ENCODE measurements at regions not wholly inside any gene's neighbourhood (a gene's known extent, or its start where the extent isn't known, plus 50 kb on each side); places are given as distances from the start of the nearest gene placed in this dataset.

DNA sequence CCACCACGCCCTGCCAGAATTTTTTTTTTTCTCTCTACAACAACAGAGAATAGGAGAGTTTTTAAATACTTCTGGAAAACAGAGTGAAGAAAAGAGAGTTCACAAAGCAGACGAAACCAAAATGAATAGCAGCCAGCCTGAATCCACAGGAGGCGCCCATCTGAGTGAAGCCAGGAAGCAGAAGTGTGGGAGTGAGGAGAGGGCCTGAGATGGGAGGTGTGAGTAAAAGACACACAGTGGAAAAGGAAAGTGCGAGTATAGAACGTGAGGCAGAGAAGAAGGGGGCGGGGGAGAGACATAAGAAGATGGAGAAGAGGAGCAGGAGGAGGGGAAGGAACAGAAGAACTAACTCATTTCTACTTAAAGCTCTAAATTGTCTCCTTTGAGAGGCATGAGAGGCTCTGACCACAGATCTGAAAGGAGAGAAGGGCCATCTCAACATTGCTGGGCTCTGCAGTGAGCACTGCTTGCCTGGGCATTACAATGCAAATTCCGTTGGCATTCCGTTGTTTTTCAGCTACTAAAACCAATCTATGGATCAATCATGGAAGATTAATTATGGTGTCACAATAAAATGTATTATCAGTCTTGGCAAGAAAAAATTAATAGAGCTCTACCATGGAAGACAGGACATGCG, 140.1 kb upstream of the CPSF6 start:
- no peak for DNase-seq

DNA sequence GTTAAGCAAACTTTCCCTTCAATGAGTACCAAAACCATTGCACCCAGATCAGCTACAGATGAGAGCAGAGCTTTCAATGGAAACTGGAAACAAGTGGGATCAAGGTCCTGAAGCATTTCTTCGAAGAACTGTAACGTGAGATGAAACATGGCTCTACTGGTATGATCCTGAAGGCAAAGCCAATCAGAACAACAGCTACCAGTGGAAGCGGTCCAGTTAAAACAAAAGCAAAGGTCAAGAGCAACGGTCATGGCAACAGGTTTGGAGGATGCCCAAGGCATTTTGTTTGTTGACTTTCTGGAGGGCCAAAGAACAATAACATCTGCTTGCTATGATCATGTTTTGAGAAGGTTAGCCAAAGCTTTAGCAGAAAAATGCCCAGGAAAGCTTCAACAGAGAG, 137.9 kb upstream of the CPSF6 start:
- DNase-seq: no peak

DNA sequence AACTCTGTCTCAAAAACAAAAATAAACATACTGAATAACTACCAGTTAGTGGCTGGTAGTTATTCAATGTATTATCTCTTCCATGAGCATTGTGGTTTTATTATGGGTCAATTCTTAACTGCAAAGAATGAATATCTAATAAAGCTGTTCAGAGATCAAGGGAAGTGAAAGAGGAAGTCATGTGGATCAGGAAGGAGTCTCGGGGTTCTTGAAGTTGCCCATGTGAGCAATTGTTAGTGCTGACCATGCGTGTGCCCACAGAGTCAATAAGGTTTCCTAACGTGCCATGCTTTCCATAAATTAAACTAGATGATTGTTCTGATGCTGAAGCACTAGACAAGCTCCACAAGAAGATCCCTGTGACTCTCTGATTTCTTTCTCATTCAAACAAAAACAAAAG, 136.5 kb upstream of the CPSF6 start:
- DNase-seq: no peak

DNA sequence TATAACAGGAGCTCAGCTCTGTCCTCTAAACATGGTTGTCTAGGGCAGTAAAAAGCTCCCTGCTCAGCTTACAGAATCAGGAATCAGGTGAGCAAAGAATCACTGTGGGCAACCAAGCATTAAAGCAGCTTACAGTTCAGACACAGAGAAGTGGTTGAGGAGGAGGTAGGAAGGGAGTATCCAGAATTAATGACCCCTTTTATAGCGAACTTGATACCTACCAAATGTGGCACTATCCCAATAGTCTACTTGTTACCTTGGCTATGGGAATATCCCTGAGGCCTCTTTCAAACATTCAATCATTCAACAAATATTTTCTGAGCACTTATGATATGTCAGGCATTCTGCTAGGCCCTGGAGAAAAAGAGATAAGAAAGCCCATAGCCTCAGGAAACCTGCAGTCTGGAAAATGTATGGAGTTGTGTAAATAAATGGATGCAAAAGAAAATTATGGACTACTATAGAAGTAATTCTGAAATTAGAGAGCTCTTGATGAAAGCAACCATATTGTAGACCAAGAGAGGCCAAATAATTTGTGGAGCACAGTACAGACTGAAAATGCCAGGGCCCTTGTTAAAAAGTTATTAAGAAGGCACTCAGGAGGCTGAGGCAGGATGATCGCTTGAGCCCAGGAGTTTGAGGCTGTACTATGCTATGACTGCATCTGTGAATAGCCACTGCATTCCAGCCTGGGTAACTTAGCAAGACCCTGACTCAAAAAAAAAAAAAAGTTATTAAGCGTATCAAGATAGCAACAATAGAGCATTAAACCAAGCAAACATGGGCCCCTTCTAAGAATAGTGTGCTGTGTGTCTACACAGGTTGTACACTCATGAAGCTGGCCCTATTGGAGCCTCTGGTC, 134.0 kb upstream of the CPSF6 start:
- no peak for DNase-seq

DNA sequence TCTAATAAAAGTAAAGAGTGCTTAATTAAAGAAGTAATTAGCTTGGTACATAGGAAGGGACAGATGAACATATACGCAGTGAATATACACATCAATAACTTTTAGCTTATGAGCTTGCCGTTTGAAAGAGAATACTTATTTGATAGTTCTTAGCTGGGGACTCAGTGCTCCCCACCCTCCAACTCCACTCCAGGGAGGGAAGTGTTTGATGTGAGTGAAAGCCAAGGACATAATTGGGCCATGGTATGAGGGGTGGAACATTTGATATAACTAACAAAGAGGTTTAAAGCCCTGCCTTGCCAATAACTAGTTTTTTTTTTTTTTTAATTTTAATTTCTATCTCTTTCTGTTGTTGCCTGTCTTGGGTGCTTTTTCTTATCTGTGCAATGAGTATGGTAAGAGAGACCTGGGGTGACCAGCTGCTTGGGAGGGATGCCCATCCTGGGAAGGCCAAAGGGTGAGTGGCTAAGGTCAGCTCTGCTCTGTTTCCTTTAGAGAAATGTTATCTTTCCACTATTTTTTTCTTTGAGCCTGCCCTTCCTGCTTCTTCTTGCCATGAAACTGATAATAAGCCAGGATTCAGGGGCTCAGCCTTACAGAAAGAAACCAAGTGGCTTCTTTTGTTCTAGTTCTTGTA, 132.8 kb upstream of the CPSF6 start:
- no peak for DNase-seq

DNA sequence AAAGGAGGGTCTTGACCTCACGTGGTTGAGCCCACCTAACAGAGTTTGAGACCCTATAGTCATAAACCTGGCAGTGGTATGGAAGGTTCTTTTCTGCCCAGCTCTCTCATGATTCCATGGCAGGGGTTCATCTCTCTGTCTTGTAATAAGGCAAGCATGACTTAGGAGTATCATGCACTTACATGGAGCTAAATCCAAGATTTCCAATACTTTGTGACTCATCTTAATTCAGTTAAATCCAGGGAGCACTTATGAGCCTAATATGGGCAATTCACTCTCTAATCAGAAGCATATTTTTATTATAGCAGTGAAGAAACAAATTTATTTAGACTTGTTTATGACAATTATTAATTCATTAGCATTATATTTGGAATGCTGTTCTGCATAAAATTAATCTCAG, 131.8 kb upstream of the CPSF6 start:
- no peak for DNase-seq

DNA sequence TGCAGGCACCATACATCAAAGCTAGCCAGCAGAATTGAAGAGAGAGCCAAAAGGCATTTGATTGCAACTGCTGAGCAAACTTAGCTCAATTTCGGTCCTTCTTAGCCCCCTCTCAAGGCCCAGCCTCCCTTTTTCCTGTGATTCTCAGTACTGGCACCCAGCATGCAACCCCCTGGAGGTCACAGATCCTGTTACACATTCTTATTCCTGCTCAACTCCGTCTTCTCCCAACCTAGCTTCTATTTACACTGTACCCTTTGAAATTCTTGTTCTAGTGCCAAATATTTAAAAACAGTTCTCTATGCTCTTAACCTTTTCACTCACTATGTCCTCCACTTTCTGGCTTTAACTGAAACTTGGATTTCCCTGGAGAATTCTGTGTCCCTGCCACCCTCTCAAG, 131.3 kb upstream of the CPSF6 start:
- no peak for DNase-seq

DNA sequence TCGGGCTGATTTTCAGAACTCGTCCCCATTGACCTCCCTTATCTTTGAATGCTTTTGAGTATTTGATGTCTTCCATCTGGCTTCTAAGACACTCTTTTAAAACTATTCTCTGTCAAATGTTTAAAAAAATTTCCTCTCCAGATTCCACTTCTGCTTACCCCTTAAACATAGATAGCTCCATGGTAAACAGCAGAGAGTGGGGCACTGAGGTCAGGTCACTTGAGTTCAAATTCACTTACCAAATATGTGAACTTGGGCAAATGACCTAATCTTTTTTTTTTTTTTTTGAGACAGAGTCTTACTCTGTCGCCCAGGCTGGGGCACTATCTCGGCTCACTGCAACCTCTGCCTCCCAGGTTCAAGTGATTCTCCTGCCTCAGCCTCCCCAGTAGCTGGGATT, 126.8 kb upstream of the CPSF6 start:
- DNase-seq: no peak

DNA sequence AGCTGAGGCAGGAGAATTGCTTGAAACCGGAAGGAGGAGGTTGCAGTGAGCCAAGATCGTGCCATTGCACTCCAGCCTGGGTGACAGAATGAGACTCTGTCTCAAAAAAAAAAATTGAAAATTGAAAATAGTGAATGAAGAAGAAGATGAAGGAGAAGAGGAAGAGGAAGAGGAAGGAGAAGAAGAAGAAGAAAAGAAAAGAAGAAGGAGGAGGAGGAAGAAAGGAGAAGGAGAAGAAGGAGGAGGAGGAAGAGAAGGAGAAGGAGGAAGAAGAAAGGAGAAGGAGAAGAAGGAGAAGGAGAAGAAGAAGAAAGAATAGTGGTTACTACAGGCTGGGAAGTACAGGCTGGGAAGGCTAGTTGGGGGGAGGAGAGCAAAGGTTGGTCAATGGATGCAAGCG, 124.3 kb upstream of the CPSF6 start:
- DNase-seq: no peak

DNA sequence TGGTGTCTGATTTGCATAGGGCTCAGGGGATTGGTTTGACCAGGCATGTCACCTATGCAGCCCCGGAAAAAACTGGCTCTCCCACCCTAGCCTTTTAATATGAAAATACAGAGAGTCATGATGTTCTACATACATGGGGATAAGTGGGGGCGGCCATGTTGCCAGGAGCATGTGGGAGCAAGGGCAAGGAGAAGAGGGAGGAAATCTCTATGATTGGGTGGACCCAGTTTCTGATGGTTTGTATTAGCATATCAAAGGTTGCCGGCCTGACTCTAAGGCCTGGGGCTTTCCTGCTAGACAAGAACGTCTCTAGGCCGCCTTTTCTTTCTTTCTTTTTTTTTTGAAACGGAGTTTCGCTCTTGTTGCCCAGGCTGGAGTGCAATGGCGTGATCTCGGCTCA, 123.4 kb upstream of the CPSF6 start:
- DNase-seq: no peak

DNA sequence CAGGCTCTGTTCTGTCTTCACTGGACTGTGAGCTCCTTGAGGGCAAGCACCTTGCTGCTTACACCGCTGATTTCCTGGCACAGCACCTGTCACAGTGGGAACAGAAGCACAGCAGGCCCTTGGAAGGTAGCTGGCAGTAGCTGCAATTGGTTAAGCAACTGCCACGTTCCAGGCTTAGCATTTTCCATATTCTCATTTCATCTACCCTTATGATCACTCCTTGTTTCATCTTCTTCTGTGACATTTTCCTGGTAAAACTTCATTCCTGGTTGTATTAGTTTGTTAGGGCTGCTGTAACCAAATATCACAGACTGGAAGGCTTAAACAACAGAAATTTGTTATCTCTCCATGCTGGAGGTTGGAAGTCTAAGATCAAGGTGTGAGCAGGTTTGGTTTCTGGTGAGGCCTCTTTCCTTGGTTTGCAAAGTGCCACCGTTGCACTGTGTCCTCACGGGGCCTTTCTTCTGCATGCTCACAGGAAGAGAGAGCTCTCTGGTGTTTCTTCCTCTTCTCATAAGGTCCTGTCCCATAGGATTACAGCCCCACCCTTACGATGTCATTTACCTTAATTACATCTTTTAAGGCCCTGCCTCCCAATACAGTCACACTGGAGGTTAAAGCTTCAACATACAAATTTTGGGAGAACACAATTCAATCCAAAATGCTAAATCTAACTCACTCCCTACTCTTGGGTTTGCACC, 121.7 kb upstream of the CPSF6 start:
- no peak for DNase-seq

DNA sequence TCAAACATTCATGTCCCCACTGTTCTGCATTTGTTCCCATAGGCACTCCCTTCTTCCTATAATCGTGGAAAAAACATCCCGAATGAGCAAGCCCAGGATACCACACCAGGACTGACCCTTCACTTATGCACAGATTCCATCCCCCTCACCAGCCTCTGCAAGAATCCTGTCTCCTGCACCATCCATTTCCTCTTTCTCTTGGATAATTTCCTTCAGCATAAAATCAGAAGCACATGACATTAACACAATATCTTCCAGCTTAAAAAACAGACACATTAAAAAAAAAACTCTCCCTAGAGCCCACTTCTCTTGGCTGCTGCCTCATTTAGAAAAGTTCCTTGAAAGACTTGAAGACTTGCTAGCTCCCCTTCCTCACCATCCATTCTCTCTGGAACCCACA, 120.9 kb upstream of the CPSF6 start:
- no peak for DNase-seq

DNA sequence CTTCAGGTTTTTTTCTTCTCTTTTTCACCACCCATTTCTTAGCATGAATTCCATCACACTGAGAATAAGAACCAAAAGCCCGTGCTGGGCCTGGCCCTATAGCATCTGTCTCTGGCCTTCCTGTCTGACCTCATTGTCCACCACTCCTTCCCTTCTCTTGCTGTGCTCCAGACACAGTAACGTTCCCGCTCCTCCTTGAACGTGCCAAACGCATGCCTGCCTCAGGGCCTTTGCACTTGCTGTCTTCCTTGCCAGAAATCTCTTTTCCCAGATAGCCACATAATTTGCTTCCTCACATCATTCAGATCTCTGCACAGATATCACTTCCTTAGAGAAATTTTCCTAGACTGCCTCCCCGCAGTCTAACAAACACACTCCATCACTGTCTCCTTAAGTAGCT, 119.6 kb upstream of the CPSF6 start:
- no peak for DNase-seq

DNA sequence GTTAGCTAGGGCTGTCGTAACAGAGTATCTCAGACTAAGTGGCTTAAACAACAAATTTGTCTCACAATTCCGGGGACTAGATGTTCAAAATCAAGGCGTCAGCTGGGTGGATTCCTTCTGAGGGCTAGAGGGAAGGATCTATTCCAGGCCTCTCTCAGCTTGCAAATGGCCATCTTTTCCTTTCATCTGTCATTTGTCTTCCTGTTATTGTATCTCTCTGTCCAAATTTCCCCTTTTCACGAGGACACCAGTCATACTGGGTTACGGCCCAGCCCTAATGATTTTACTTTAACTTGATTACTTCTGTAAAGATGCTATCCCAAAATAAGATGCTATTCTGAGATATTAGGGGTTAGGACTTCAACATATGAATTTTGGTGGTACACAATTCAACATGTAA, 119.0 kb upstream of the CPSF6 start:
- DNase-seq: no peak

DNA sequence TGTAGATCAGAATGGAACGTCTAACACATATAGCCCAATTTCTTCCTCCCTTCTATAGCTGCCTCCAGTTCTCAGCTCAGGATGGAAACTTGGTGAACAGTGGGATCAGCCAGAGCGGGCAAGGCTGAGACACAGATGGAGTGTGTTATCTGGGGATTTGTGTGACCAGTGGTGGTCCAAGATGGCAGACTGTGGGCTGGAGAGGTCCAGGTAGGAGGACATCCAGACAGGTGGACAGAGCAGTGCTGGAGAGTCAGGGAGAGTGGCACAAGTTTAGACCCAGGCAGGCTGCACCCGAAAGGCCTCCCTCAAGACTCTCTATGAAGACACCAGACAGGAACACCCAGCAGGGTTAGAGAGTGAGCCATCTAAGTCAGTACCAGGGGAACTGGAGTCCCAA, 116.1 kb upstream of the CPSF6 start:
- DNase-seq: no peak

DNA sequence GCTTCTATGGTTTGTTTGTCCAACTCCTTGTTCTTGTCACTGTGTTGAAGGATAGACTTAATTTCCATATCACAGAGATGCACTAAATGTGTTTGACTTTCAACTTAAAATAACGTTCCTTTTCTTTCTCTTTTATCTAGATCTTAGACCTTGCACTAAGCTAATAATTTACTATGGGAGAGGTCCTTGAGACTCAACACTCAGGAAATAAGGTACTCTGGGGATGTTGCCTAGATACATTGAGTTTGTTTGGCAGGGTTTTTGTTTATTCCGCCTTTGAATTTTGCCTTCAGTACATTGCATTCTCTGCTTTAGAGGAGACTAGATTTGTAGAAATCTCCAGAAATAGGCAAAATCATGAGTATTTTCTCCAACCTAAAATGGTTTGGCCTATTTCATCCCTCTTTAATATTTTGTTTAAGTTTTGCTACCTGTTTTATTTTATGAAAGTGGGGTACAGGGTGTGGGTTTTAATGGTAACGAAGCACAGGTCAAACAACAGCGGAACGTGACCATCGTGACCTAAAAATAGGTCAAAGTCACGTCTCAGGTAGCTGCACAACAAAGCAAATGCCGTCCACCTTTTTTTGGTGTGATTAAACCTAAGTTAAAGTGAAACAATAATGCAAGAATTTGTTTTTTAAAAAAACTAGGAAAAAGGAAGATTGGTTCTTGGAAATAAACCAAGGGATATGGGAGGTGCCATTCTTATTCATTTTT, 115.3 kb upstream of the CPSF6 start:
- no peak for DNase-seq

DNA sequence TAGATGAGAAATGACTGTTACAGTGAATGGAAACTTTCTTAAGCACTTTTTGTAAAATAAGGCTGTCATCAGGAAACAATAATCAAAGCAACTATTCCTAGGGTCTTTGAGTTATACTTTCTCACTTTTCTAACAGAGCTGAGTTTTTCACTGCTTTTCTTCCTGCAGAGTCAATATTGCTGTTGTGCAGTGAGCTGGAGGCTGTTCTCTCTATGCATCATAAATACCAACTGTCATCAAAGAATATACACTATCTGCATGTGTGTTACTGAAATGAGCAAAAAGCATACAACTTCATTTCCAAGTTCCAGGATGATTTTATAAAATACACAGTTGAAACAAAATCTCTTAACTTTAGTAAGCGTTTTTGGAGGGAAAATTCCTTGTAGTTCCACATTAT, 110.4 kb upstream of the CPSF6 start:
- DNase-seq: no peak

DNA sequence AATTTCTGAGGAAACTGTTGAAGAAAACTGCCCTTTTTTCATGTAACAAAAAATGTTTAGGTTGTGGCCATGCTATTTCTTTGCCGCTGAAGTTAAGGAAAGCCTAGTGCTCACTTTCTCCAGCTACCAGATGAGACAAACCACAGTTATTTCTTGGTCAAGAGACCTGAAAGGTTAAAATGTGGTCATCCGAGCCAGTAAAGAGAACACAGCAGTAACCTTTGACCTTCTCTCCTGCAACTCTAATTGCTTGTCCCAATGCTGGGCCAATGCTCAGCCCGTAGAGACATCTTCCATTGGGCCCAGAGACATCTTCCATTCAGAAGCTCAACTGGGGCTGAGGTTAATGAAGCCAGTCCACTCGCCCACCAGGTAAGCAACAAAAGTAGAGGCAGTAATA, 109.8 kb upstream of the CPSF6 start:
- DNase-seq: no peak

DNA sequence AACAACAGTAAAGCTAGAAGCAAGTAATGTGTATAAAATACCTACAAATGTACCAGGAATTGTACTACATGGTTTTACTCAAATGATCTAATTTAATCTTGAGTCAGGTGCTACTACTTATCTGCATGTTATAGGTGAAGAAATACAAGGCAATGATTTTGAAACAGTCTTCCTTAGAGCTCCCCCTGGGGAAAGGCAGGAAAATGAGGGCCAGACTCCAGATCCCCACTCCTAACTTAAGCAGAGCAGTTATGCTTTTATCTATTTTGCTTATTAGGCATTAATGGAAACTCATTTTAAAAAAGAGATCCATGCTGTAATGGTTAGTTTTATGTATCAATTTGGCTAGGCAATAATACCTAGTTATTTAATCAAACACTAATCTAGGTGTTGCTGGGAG, 109.3 kb upstream of the CPSF6 start:
- DNase-seq: no peak

DNA sequence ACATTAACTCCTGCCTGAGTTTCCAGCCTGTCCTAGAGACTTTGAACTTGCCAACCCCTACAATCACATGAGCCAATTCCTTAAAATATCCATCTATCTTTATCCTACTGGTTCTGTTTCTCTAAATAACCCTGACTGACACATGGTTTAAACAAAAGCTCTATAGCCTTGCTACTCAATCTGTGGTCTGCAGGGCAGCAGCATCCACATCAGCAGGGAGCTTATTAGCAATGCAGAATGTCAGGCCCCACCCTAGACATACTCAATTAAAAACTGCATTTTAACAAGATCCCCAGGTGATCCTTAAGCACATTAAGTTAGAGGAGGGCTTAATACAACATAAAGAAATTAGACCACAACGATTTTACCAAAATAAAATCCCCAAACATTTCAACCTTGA, 108.3 kb upstream of the CPSF6 start:
- DNase-seq: no peak

DNA sequence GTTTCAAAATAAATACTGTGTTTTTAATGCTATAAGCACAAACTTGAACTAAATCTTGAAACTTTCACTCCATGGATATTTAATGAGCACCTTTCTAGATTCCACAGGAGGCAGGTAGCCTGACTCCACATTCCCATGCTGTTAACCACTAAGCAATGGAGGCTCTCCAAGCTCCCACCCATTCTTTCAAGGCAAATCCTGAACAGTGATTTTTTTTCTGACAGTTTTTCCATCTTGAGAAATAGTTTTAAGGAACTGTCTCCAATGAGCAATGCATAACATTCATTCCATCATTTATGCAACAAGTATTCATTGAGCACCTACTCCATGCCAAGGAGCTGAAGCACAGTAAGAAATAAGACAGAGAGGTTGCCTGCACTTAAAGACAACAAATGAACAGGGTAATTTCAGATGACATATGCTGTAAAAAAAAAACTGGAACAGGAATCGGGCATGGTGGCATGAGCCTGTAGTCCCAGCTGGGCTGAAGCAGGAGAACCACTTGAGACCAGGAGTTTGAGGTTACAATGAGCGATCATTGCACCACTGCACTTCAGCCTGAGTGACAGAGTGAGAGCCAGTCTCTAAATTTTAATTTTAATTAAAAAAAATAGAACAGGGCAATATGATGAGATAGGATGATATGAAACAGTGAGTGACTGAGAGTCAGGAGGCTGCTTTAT, 102.3 kb upstream of the CPSF6 start:
- DNase-seq: no peak

DNA sequence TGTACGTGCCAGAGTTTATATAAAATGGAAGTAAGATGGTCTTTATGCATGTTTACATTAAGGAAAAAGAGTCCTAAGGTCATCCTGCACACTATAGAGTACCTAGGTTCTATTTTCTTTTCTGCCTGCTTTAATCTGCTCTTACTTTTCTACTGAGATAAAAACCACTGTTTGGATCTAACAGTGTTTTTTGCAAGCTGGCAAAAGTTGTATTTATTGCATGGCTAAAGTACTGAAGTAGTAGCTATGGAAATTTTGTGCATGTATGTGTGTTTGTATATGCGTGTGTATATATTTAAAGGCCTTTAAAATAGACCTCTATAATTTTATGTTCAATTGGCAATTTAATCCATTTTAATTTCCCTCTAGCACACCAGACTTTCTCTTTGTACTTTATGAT, 98.3 kb upstream of the CPSF6 start:
- DNase-seq: no peak

Measured in 8988T (cell line).